Stomach (tissue), 8 donors: ENCODE measurements at regions not wholly inside any gene's neighbourhood (a gene's known extent, or its start where the extent isn't known, plus 50 kb on each side); places are given as distances from the start of the nearest gene placed in this dataset.
"Not testable (repeated sequence)": the region's sequence is repeated elsewhere in the genome, so short reads cannot be mapped to it uniquely, and the experiment has no call there.

ENCODE experiments used
- DNase-seq, 2 donors: peaks; one replicate each; pipeline versions ENCODE4 v3.0.0 to v3.0.0-alpha.2; 2013 to 2019
- H3K27ac ChIP-seq, 5 donors: fragments of 200-600 bp in 4 of 5; sonication (generic) in 4 of 5; one replicate each; pipeline ENCODE4 v1.5.1; 2013 to 2019; ENCODE audit warnings: mild to moderate bottlenecking in 1 of 5, moderate library complexity in 1 of 5
- H3K27me3 ChIP-seq, 3 donors: fragments of 200-600 bp; sonication (generic); one replicate each; pipeline ENCODE4 v1.5.1; 2017 to 2019; ENCODE audit warnings: mixed run types in 1 of 3
- H3K36me3 ChIP-seq, 4 donors: fragments of 200-600 bp; sonication (generic); 1 replicate in 3 of 4; 2 replicates in 1 of 4; pipeline ENCODE4 v1.5.1; 2016 to 2019
- H3K4me1 ChIP-seq, 4 donors: fragments of 200-600 bp; sonication (generic); one replicate each; pipeline ENCODE4 v1.5.1; 2016 to 2019
- H3K4me3 ChIP-seq, 4 donors: fragments of 200-600 bp; sonication (generic) in 3 of 4; one replicate each; pipeline ENCODE4 v1.5.1; 2016 to 2019; ENCODE audit warnings: mild to moderate bottlenecking in 1 of 4
- H3K9me3 ChIP-seq, 4 donors: fragments of 200-600 bp; sonication (generic); one replicate each; pipeline ENCODE4 v1.5.1; 2016 to 2019
- EP300 ChIP-seq: sonication (generic); formaldehyde crosslinking; IDR thresholded peaks from one replicate; pipeline ENCODE4 v1.6.1; 2017; ENCODE audit warnings: antibody characterized with exemption
- POLR2AphosphoS5 ChIP-seq, 3 donors: sonication (generic); formaldehyde crosslinking; IDR thresholded peaks; one replicate each; pipeline ENCODE4 v1.6.1; 2016; ENCODE audit warnings: antibody characterized with exemption in 3 of 3
- WGBS, 5 donors: extraction: QIAGEN DNeasy Blood & Tissue Kit in 3 of 5; methylation state at CpG; one replicate each; pipeline versions ENCODE4 v1.1.5 to v1.1.7; 2013 to 2018; 5-methylcytosine and 5-hydroxymethylcytosine counted together
- intact Hi-C: fragments of 100-400 bp; cut with DNase I; formaldehyde crosslinking; loops from one replicate; pipeline ENCODE4 v1.15.1; 2023; ENCODE audit warnings: low total_unique reads
- donor health status: healthy with polysubstance abuse.
- donor health status: Bipolar disorder and iron deficiency.
- donor health status: healthy.

- not testable (repeated sequence) for DNase-seq
- WGBS, 5 donors: 40 to 62% (median 52%) methylated on average over 5 of the region's 5 CpGs
Observed at GRCh38 chr15:20285696-20286300, 255.8 kb downstream of the GOLGA6L6 start.

GRCh38 chr15:20284891-20285535, 256.6 kb downstream of the GOLGA6L6 start:
- H3K36me3 ChIP-seq, DNase-seq, H3K4me3 ChIP-seq, H3K27ac ChIP-seq, H3K4me1 ChIP-seq, intact Hi-C loops, H3K27me3 ChIP-seq: not testable (repeated sequence)
- peaks cover 4 to 32% (median 31%) of the 10 kb centered on the region in 4 donors for H3K9me3 ChIP-seq
- 43 to 54% (median 48%) methylated on average over 3 of the region's 3 CpGs for WGBS, 5 donors

More at GRCh38 chr15:20285696-20286300, 255.8 kb downstream of the GOLGA6L6 start:
- peaks cover 4 to 29% (median 25%) of the 10 kb centered on the region in 4 donors for H3K9me3 ChIP-seq
- H3K27ac ChIP-seq, H3K4me3 ChIP-seq, H3K27me3 ChIP-seq, intact Hi-C loops, H3K36me3 ChIP-seq, H3K4me1 ChIP-seq: not testable (repeated sequence)

- H3K4me1 ChIP-seq, H3K27ac ChIP-seq, DNase-seq, H3K4me3 ChIP-seq, intact Hi-C loops, H3K27me3 ChIP-seq, H3K36me3 ChIP-seq: not testable (repeated sequence)
- H3K9me3 ChIP-seq: peaks cover 4 to 46% (median 43%) of the 10 kb centered on the region in 4 donors
- WGBS, 5 donors: 42 to 54% (median 53%) methylated on average over 3 of the region's 3 CpGs
Observed at GRCh38 chr15:20283651-20284050, 257.9 kb downstream of the GOLGA6L6 start.

GRCh38 chr15:20282491-20282943, 259.1 kb downstream of the GOLGA6L6 start:
- H3K4me3 ChIP-seq, intact Hi-C loops, H3K36me3 ChIP-seq, DNase-seq, H3K27me3 ChIP-seq, H3K27ac ChIP-seq, H3K4me1 ChIP-seq: not testable (repeated sequence)
- H3K9me3 ChIP-seq: peaks cover 4 to 57% (median 49%) of the 10 kb centered on the region in 4 donors
- 81 to 88% (median 86%) methylated on average over 29 of the region's 29 CpGs for WGBS, 5 donors

GRCh38 chr15:20281567-20282275, 259.9 kb downstream of the GOLGA6L6 start:
- H3K9me3 ChIP-seq: peaks cover 8 to 64% (median 55%) of the 10 kb centered on the region in 4 donors
- 69 to 74% (median 71%) methylated on average over 7 of the region's 7 CpGs for WGBS, 5 donors
- DNase-seq, intact Hi-C loops, H3K27ac ChIP-seq, H3K4me1 ChIP-seq, H3K4me3 ChIP-seq, H3K36me3 ChIP-seq, H3K27me3 ChIP-seq: not testable (repeated sequence)

- Histone ChIP-seq H3K27me3 (no peaks in the 10 kb centered on the region), H3K4me1 (no peaks in the 10 kb centered on the region), H3K27ac (no peak overlapping the region), H3K9me3 (peaks cover 12 to 70% (median 61%) of the 10 kb centered on the region in 4 donors), H3K36me3 (no peaks in the 10 kb centered on the region), H3K4me3 (no peak overlapping the region)
- DNase-seq: no peak
- 78 to 80% (median 79%) methylated on average over 16 of the region's 16 CpGs for WGBS, 5 donors
- TF ChIP-seq POLR2AphosphoS5 (IDR thresholded peaks at IDR 0.05) (no peak), EP300 (no peak)
- intact Hi-C loops: no loop called here
Observed at GRCh38 chr15:20280933-20281463, 260.6 kb downstream of the GOLGA6L6 start.

- H3K27me3 ChIP-seq, intact Hi-C loops, DNase-seq, H3K4me1 ChIP-seq, H3K36me3 ChIP-seq, H3K4me3 ChIP-seq, H3K27ac ChIP-seq: not testable (repeated sequence)
- 74 to 76% (median 75%) methylated on average over 12 to 13 of the region's 13 CpGs for WGBS, 5 donors
- peaks cover 12 to 73% (median 62%) of the 10 kb centered on the region in 4 donors for H3K9me3 ChIP-seq
Observed at GRCh38 chr15:20280141-20280932, 261.3 kb downstream of the GOLGA6L6 start.

GRCh38 chr15:20279056-20279455, 262.5 kb downstream of the GOLGA6L6 start:
- 48 to 57% (median 50%) methylated on average over 4 of the region's 4 CpGs for WGBS, 5 donors
- DNase-seq, H3K27me3 ChIP-seq, H3K27ac ChIP-seq, intact Hi-C loops, H3K4me3 ChIP-seq, H3K36me3 ChIP-seq, H3K4me1 ChIP-seq: not testable (repeated sequence)
- peaks cover 12 to 81% (median 70%) of the 10 kb centered on the region in 4 donors for H3K9me3 ChIP-seq

- H3K36me3 ChIP-seq, DNase-seq, H3K4me1 ChIP-seq, H3K4me3 ChIP-seq, H3K27me3 ChIP-seq, H3K27ac ChIP-seq, intact Hi-C loops: not testable (repeated sequence)
- peaks cover 12 to 87% (median 76%) of the 10 kb centered on the region in 4 donors for H3K9me3 ChIP-seq
- WGBS, 5 donors: 20 to 32% (median 25%) methylated on average over 1 of the region's 1 CpG
Observed at GRCh38 chr15:20278376-20278775, 263.2 kb downstream of the GOLGA6L6 start.

GRCh38 chr15:20277451-20277850, 264.1 kb downstream of the GOLGA6L6 start:
- WGBS, 5 donors: 77 to 90% (median 88%) methylated on average over 3 of the region's 3 CpGs

More at GRCh38 chr15:20277451-20277850, 264.1 kb downstream of the GOLGA6L6 start:
- H3K27ac ChIP-seq, H3K27me3 ChIP-seq, H3K4me3 ChIP-seq, intact Hi-C loops, H3K4me1 ChIP-seq, H3K36me3 ChIP-seq, DNase-seq: not testable (repeated sequence)
- peaks cover 12 to 86% (median 79%) of the 10 kb centered on the region in 4 donors for H3K9me3 ChIP-seq
